Myocyte (in vitro differentiated cells): ENCODE measurements at regions not wholly inside any gene's neighbourhood (a gene's known extent, or its start where the extent isn't known, plus 50 kb on each side); places are given as distances from the start of the nearest gene placed in this dataset.
"Not testable (repeated sequence)": the region's sequence is repeated elsewhere in the genome, so short reads cannot be mapped to it uniquely, and the experiment has no call there.

ENCODE experiments used
- DNase-seq: peaks from one replicate; pipeline ENCODE4 v3.0.0-alpha.2; 2012; ENCODE audit warnings: low read depth

DNA sequence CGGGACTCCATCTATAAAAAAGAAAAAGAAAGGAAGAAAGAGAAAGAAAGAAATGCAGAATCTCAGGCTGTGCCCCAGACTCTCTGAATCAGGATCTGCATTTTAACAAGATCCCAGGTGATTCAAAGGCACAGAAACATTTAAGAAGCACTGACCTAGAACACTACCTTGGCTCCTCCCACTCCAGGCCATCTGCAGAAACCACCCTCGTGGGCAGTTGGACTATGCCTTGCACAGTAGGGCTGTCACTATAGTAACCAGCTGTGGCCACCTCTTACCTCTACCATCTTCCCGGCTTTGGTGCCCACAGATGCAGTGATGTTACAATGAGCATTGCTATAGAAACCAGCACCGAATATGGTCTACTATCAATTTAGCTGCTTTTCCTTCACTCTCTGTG lies 110.9 kb upstream of the PWP1 start:
- no peak for DNase-seq

DNA sequence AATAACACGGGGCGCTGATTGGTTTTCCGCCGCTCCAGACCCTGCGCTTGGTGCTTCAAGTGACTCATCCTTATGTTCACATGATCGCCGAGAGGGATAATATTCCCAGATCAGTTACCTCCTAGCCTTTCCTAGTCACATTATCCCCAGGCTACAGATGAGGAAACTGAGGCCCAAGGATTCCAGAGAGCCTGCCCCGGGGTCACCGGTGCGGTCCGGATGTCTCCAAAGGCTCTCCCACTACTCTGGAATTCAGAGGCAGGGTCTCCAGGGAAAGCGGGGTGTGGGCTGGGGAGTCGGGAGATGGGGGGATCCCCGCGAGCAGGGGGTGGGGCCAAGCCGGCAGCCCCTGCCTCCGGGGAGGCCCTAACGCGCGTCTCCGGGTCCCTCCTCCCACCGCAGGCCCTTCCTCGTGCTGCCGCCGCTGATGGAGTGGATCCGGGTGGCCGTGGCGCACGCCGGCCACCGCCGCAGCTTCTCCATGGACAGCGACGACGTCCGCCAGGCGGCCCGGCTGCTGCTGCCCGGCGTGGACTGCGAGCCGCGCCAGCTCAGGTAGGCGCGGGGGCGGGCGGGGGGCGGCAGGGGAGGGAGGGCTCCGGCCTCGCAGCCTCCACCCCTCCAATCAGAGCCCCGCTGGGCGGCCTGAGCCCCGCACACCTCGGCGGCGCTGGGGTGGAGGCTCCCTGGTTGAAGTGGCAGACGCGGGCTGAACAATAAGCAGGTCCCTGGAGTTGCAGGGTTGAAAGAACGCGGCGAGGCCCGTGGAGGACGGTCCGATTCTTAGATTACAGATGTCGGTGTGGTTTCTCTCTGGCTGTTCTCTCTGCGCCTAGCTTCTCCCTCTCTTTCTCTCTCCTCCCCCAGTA lies 104.6 kb upstream of the PWP1 start:
- DNase-seq: no peak

DNA sequence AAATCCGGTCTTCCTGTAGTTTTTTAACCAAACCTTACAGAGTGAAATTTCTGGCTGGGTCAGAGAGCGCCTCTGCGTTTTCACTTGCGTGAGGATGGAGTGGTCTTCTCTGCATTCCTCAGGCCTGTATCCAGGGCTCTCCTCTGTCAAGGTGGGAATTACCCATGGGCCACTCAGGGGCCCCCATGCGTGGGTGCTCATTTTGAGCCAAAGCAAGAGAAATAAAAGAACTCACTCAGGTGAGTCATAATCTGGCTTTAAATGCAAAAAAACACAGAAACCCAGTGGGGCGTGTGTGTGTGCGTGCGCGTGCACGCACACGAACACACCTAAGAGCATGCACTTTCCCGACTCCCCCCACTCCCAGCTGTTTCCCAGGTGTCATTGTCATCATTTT lies 104.0 kb upstream of the PWP1 start:
- DNase-seq: no peak

DNA sequence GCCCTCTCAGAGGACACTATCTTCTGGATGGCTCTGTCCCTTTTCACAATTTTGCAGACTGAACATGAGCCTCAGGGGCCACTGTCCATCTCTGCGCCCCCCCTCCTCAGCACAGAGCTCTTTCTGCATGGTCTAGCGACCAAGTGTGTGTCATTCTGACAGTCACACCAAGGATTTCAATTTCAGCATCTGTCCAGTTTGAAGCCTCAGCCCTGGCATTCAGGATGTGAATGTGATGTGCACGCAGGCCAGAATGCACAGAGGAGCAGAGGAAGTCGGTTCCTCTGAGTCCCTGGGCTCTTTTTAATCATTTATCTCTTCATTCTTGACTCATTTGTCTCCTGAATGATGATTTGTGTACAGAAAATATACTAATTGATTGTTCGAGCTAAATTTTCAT lies 102.0 kb upstream of the PWP1 start:
- DNase-seq: no peak

DNA sequence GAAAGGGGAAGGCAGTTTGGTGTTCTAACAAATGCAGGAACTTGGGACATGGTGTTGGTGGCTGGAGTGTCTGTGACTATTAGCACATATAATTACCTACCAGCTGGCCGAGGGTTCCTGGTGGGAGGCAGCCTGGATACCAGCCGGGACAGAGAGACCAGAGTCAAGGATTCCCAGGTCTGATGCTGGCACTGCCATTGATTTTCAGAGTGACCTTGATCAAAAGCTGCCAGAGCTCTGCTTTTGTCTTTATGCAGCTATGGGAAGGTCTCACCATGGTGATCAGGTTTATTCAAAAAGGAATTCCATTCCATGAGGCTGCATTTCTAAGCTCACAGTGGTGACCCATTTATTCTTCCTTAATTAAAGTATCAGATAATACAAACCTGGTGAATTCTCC lies 101.0 kb upstream of the PWP1 start:
- DNase-seq: no peak

DNA sequence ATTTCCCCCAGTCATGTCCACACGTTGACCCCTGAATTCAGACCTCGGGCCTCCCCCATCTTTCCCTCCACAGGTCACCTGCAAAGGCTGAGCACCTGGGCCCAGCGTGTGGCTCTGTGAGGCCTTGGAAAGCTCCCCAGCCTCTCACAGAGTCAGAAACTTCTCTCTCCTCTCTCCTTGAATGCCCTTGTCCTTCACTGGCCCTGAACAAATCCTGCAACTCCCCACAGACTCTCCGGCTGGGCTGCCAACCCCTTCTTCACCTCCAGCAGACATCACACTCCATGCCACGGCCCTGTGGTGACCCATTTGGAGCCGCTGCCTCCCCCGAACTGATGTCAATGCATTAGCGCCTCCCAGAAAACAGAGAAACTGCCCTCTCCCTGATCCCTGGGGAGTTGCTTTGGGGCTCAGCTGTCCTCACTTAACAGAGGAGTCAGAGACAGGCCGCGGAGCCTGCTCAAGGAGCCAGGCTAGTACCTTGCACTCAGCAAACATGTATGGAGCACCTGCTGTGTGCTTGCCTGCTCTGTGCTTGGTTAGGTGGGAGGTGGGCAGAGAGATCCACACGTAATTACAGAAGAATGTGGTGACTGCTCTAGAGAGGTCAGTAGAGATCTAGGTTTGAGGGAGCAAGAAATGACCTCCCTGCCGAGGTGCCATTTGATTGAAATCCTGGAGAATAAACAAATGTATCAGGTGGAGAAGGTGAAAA lies 99.2 kb upstream of the PWP1 start:
- no peak for DNase-seq

DNA sequence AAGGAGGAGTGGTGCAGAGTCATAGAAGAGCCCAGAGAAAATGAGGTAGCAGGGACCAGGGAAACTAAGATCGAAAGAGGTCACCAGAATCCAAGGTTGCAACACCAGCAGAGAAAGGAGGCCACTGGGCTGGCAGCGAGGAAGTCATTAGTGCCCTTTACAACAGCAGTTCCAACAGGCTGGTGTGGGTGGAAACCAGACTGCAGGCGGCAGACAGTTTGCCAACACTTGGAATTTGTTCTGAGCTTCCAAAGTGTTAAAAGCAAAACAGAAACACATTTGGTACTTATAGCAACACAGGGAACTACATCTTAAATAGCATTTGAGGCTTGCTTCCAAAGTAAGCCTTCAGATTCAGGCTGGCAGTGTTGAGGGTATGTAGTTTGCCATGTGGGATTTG lies 95.2 kb upstream of the PWP1 start:
- DNase-seq: no peak

DNA sequence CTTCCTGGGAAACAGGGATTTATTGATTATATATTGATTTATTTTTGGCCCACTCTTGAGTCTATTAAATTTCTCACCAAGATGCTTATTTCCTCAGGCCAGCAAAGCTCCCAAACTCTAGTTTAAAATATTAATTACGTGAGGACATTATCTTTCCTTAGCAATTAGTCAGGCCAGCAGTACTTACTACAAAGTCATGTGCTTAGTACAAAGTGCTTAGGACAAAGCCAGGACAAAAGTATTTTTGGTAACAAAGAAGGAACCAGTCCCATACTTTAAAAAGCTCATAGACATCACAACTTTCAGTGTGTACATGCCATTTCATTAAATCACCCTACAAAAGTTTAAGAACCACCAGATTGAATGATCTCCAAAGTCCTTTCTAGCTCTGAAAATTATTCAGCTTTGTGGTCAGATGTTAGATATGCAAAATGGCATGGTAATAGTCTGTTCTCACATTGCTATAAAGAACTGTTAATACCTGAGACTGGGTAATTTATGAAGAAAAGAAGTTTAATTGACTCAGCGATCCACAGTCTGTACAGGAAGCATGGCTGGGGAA lies 94.7 kb upstream of the PWP1 start:
- DNase-seq: no peak

DNA sequence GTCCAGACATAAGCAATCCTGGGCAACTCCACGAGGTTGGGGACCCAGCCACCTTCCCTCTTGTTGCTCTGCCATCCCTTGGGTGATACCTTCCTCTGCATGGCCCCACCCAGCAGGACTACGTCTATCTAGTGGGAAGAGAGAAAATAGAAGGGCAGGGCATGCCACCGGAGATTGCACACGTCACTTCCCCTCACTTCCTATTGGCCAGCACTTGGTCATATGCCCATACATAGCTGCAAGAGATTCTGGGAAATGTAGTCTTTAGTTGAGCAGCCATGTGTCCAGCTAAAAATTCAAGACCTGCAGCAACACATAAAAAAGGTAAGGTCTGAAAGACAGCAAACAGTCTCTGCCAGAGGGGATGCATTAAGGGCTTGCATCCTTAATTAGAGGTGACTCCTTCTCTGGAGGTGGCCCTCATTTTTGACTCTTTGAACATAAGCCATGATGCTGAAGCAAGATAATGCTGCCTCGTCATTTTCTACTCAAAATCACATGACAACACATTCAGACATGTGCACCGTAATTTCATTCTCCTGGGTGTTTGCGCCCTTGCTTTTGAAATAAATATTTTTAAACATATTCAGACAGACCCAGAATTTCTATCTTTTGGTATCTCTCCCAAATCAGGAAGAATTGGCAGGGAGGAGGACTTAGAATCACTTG lies 91.8 kb upstream of the PWP1 start:
- no peak for DNase-seq

DNA sequence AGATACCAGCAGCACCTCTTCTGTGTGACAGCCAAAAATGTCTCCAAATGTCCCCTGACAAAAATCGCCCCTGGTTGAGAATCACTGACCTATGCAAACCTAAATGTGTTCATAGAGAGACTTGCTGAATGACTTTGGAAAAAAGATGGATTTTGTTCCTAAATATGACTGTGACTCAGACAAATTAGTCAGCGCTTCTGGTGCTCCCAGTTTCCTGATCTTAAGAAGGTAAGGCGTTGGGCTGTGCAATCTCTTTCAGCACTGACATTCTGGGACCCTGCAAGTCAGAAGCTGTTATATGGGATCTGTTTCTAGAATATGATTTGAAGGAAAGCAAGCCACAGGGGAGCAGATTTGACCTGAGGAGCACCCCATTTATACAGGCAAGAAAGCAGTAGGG lies 90.6 kb upstream of the PWP1 start:
- no peak for DNase-seq

DNA sequence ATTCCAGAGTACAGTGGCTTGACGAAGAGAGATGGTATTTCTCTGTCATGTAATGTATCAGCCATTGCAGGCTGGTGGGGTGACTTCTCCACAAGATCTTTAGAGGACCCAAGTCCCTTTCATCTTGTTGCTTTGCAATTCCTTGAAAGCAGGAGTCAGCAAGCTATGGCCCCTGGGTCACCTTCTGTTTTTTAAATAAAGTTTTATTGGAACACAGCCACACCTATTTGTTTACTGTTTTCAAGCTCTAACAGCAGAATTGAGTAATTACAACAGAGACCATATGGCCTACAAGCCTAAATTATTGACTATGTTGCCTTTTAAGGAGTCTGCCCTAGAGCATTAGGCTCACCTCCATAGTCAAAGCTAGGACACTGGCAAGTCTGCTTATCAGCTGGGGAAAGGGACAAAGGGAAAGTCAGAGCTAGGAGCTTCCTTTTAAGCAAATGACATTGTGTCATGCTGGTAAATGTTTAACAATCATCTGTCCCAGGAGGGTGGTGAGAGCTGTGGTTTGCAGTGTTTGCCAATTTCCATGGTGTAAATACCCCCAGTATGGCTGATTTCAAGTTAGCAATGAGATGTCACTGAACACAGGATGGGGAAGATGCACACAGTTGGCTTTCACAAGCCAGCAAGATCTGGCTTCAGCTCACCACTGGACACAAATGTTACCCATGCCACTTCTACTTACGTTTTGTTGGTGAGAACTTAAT lies 87.7 kb upstream of the PWP1 start:
- DNase-seq: no peak

DNA sequence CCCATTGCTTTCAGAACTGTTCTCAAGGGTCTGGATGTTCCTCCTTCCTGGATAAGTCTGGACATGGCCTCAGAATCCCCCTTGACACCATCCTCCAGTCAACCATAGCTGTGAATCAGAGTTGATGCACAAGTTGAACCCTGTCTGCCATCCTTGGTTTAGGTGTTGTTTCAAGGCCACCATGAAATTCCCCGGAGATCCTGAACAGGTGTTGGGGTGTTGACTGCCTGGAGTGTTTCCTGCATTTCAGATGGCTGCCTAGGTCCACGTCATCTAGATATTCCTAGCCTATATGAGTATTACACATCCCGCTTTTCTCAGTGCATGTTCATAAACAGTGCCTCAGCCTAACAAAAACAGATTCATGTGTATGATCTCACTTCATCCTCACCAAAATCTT lies 86.7 kb upstream of the PWP1 start:
- DNase-seq: no peak

DNA sequence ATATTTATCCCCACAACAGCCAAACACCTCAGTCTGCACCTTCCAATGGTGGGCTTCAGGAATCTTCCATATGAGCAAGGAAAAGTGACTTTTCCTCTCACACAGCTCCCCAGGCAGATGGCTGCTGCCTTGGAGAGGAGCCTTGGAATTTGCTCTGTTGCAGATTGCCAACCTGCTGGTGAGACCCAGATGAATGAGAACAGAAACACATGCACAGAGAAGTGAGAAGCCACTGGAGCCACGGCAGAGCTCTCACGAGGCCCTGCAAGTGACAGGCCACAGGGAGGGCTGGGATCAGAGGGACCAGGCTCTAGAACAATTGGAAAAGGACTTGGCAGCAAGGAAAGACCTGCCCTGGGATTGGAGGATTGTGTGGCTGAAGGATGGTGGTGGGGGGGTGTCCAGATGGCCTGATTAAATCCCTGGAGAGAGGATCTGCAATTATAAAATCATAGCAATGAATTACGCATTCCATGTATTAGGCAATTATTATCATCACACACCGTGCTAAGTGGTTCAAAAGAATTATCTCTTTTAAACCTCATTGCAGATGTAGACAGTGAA lies 84.9 kb upstream of the PWP1 start:
- no peak for DNase-seq

DNA sequence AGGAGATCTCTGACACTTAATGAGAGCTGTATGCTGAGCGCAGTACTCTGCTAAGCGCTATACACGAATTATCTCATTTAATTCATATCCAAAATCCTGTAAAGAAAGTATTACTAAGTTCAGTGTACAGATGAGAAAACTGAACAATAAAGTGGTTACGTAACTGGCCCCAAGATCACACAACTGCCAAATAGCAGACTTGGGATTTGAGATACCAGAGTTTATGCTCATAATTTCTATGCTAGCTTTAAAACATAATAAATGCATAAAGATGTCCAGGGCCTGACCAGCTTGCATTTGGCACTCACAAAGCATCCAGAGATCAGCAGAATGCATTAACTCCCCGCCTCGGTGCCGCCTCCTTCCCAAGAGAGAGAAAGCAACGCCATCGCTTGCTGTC lies 83.2 kb upstream of the PWP1 start:
- DNase-seq: no peak

DNA sequence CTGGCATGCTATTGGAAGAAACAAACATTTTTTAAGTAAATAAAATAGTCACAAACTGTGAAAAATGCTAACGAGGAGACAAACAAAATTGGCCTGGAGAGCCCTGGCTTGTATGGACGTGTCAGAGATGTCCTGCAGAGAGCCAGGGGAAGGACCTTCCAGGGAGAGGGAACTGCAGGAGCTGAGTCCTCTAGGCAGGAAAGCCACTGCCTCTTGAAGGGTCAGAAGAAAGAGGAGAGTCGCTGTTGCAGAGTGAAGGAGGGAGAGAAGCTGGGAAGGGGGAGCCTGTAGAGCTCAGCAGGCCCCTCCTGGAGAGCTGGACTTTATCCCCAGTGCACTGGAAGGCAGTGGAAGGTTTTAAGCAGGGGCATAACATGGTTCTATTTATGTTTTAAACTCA lies 80.3 kb upstream of the PWP1 start:
- DNase-seq: no peak

DNA sequence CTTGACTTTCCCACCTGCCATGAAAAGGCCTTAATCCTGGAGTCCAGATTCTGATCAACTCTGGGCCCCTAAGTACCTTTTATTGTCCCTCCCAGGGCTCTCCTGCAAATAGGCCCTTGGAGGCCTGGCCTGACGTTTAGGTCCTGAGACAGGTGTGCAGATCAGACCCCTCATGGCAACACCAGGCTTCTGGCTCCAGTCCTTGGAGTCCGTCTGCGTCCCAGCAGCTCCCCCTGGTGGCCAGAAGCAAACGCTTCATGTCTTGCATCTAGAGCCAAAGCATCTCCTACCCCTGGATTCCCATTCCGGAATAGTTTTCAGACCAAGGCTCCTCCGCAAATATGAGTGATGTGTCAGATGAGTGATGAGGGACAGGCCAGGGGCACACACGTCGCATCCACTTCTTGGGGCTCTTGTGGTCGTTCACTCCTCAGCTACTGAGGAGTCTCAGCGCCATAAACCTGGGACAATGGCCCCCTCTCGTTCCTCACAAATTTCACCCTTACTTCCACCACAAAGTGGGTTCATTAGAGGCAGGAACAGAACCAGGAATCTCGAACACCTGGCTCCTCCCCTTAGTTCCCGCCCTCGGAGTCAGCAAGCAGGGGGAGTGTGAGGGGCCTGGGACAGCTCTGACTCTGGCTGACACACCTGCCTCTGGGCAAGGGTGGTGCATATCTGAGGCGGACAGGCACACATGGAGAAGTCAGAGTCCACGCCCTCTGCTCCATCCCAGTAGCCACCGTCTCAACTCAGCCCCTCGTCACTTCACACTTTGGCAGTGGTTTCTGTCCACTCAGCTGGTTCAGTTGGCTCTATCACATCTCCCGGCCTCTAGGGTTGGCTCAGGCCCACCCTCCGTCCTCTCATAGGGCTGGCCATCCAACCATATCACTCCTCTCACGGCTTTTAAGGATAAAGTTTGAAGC lies 77.9 kb upstream of the PWP1 start:
- peak; percentile 81 for DNase-seq

DNA sequence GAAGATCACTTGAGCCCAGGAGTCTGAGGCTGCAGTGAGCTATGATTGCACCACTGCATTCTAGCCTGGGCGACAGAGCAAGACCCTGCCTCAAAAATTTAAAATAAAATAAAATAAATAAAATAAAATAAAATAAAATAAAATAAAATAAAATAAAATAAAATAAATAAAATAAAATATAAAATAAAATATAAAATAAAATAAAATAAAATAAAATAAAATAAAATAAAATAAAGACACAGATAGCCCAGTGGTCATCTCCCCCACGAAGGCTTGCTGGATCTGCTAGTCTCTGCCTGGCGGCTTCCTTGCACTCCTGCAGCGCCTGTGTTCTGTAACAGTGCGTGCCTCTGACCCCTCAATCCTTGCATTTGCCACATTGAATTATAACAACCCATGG lies 76.8 kb upstream of the PWP1 start:
- DNase-seq: not testable (repeated sequence)

DNA sequence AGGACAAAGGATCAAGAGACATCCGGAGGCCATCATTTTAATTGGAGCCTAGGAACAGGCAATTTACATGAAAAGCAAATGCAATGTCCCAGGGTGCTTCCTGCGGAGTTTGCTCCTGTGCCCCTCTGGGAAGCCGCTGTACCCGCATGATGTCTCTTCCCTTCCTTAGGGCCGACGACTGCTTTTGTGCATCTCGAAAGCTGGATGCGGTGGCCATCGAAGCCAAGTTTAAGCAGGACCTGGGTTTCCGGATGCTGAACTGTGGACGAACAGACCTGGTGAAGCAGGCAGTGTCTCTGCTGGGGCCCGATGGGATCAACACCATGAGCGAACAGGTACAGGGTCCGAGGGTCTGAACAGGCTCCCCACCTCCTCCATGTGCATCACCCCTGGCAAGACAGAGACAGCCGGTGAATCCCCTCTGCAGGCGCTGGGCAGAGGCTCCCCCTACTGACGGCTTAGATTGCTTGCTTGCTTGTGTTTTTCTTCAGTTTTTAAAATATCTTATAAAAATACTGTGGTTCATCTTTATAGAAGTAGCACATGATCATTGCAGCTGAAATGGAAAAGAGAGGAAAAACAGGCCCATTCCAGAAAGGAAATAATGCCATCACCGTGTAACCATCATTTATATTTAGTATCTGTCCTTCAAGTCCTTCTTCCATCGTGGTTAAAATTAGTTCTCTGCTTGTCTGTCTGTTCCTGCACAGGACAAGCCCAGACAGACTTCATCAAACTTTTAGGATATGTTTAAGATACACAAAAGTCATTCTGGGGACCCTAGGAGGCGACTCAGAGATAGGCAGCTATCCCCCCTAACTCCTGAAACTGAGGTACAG lies 75.4 kb upstream of the PWP1 start:
- peak; percentile 35 for DNase-seq

DNA sequence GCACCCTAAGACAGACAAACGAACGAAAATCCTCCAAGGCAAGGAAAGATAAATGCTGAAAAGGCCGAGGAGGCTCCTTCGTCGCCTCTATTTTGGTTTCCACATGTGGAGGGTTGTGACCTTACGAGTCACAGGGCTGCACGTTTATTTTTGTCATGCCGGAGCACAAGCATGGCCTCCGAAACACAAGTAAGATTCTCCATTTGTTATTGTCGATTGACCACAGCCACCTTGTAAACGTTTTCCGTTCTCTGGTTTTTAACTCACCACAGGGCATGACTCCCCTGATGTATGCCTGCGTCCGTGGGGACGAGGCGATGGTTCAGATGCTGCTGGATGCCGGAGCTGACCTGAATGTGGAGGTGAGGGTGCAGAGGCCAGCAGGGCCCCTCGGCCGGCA lies 73.1 kb upstream of the PWP1 start:
- peak; percentile 13 for DNase-seq
